ENCODE measurements at regions not wholly inside any gene's neighbourhood (a gene's known extent, or its start where the extent isn't known, plus 50 kb on each side); places are given as distances from the start of the nearest gene placed in this dataset.

- ChIA-PET CTCF (interaction anchor here (1.1 kb wide), 1 partner anchor 10 kb away, joined by 3 read pairs; no protein-coding TSS in a partner anchor), POLR2A (no interaction called here)
- Mint-ChIP-seq H3K9me3 (no peaks in the 10 kb centered on the region), H3K4me1 (no peaks in the 10 kb centered on the region), H3K27me3 (peaks cover 2 to 25% of the 10 kb centered on the region in 2 donors), H3K27ac (no peak overlapping the region), H3K36me3 (peaks cover 0 to 6% (median 0%) of the 10 kb centered on the region in 3 donors), H3K4me3 (no peak overlapping the region)
- Histone ChIP-seq H3K27ac (ENCODE audit: low read depth, low read length) (no peak overlapping the region), H3K27me3 (ENCODE audit: insufficient read depth, low read length, poor library complexity, severe bottlenecking) (no peaks in the 10 kb centered on the region), H3K9me3 (ENCODE audit: low read length) (no peaks in the 10 kb centered on the region), H3K4me3 (ENCODE audit: low read length) (no peak overlapping the region), H3K4me1 (ENCODE audit: insufficient read depth, low read length) (no peaks in the 10 kb centered on the region), H3K36me3 (ENCODE audit: insufficient read depth, low read length) (no peaks in the 10 kb centered on the region)
- no peak for DNase-seq
These were observed 175.8 kb upstream of the PLXNC1 start for GRCh38 chr12:93972411-93973208.

GRCh38 chr12:93974252-93974651 lies 174.1 kb upstream of the PLXNC1 start:
- Histone ChIP-seq H3K27me3 (ENCODE audit: insufficient read depth, low read length, poor library complexity, severe bottlenecking) (no peaks in the 10 kb centered on the region), H3K4me3 (ENCODE audit: low read length) (no peak overlapping the region), H3K4me1 (ENCODE audit: insufficient read depth, low read length) (no peaks in the 10 kb centered on the region), H3K36me3 (ENCODE audit: insufficient read depth, low read length) (no peaks in the 10 kb centered on the region), H3K27ac (ENCODE audit: low read depth, low read length) (no peak overlapping the region), H3K9me3 (ENCODE audit: low read length) (no peaks in the 10 kb centered on the region)
- Mint-ChIP-seq H3K4me3 (no peak overlapping the region), H3K4me1 (peaks cover 0 to 3% (median 0%) of the 10 kb centered on the region in 3 donors), H3K27ac (no peak overlapping the region), H3K9me3 (no peaks in the 10 kb centered on the region), H3K27me3 (peaks cover 2 to 12% of the 10 kb centered on the region in 2 donors), H3K36me3 (peaks cover 0 to 6% (median 0%) of the 10 kb centered on the region in 3 donors)
- CTCF ChIA-PET, result no interaction called here
- no peak for DNase-seq
- POLR2A ChIA-PET, result no interaction called here

- Histone ChIP-seq H3K9me3 (ENCODE audit: low read length) (no peaks in the 10 kb centered on the region), H3K4me3 (ENCODE audit: low read length) (no peak overlapping the region), H3K36me3 (ENCODE audit: insufficient read depth, low read length) (no peaks in the 10 kb centered on the region), H3K4me1 (ENCODE audit: insufficient read depth, low read length) (no peaks in the 10 kb centered on the region), H3K27ac (ENCODE audit: low read depth, low read length) (no peak overlapping the region), H3K27me3 (ENCODE audit: insufficient read depth, low read length, poor library complexity, severe bottlenecking) (no peaks in the 10 kb centered on the region)
- H3K36me3 Mint-ChIP-seq, result peaks cover 0 to 3% (median 0%) of the 10 kb centered on the region in 3 donors
- no peak for DNase-seq
- H3K4me1 Mint-ChIP-seq, result peaks cover 0 to 4% (median 0%) of the 10 kb centered on the region in 3 donors
- no peaks in the 10 kb centered on the region for H3K9me3 Mint-ChIP-seq
- POLR2A ChIA-PET, result no interaction called here
- CTCF ChIA-PET, result no interaction called here
- H3K27ac Mint-ChIP-seq, result peak overlapping the region in 1 of 8 donors; percentile 31
- H3K27me3 Mint-ChIP-seq, result peaks cover 2 to 6% of the 10 kb centered on the region in 2 donors
- no peak overlapping the region for H3K4me3 Mint-ChIP-seq
These were observed 172.4 kb upstream of the PLXNC1 start for GRCh38 chr12:93976024-93976423.

GRCh38 chr12:93977081-93977480 lies 171.3 kb upstream of the PLXNC1 start:
- peak overlapping the region in 1 of 8 donors; percentile 92 for H3K27ac Mint-ChIP-seq
- Histone ChIP-seq H3K36me3 (ENCODE audit: insufficient read depth, low read length) (no peaks in the 10 kb centered on the region), H3K9me3 (ENCODE audit: low read length) (no peaks in the 10 kb centered on the region), H3K27ac (ENCODE audit: low read depth, low read length) (no peak overlapping the region), H3K4me1 (ENCODE audit: insufficient read depth, low read length) (no peaks in the 10 kb centered on the region), H3K4me3 (ENCODE audit: low read length) (no peak overlapping the region), H3K27me3 (ENCODE audit: insufficient read depth, low read length, poor library complexity, severe bottlenecking) (no peaks in the 10 kb centered on the region)
- no peak for DNase-seq
- no peaks in the 10 kb centered on the region for H3K36me3 Mint-ChIP-seq
- peaks cover 0 to 4% (median 0%) of the 10 kb centered on the region in 3 donors for H3K4me1 Mint-ChIP-seq
- H3K9me3 Mint-ChIP-seq, result no peaks in the 10 kb centered on the region
- H3K27me3 Mint-ChIP-seq, result peaks cover 4 to 12% of the 10 kb centered on the region in 2 donors
- POLR2A ChIA-PET, result no interaction called here
- CTCF ChIA-PET, result no interaction called here
- no peak overlapping the region for H3K4me3 Mint-ChIP-seq

- Mint-ChIP-seq H3K9me3 (no peaks in the 10 kb centered on the region), H3K27ac (no peak overlapping the region), H3K4me3 (no peak overlapping the region), H3K4me1 (peaks cover 0 to 4% (median 0%) of the 10 kb centered on the region in 3 donors), H3K27me3 (peaks cover 5 to 16% of the 10 kb centered on the region in 2 donors), H3K36me3 (no peaks in the 10 kb centered on the region)
- Histone ChIP-seq H3K27me3 (ENCODE audit: insufficient read depth, low read length, poor library complexity, severe bottlenecking) (no peaks in the 10 kb centered on the region), H3K4me3 (ENCODE audit: low read length) (no peak overlapping the region), H3K27ac (ENCODE audit: low read depth, low read length) (no peak overlapping the region), H3K9me3 (ENCODE audit: low read length) (no peaks in the 10 kb centered on the region), H3K36me3 (ENCODE audit: insufficient read depth, low read length) (no peaks in the 10 kb centered on the region), H3K4me1 (ENCODE audit: insufficient read depth, low read length) (no peaks in the 10 kb centered on the region)
- ChIA-PET CTCF (interaction anchor here (0.6 to 1.8 kb wide), 3 partner anchors 36 to 409 kb away, joined by 3 to 6 read pairs (median 3); no protein-coding TSS in a partner anchor), POLR2A (no interaction called here)
- DNase-seq, result no peak
These were observed 169.8 kb upstream of the PLXNC1 start for GRCh38 chr12:93978553-93978952.

GRCh38 chr12:93979189-93979588 lies 169.2 kb upstream of the PLXNC1 start:
- H3K27ac Mint-ChIP-seq, result no peak overlapping the region
- no peaks in the 10 kb centered on the region for H3K9me3 Mint-ChIP-seq
- no peaks in the 10 kb centered on the region for H3K4me1 ChIP-seq (ENCODE audit: insufficient read depth, low read length)
- no peak overlapping the region for H3K27ac ChIP-seq (ENCODE audit: low read depth, low read length)
- no peak overlapping the region for H3K4me3 Mint-ChIP-seq
- no peaks in the 10 kb centered on the region for H3K36me3 ChIP-seq (ENCODE audit: insufficient read depth, low read length)
- H3K4me1 Mint-ChIP-seq, result peaks cover 0 to 4% (median 0%) of the 10 kb centered on the region in 3 donors
- no peak overlapping the region for H3K4me3 ChIP-seq (ENCODE audit: low read length)
- no peaks in the 10 kb centered on the region for H3K27me3 ChIP-seq (ENCODE audit: insufficient read depth, low read length, poor library complexity, severe bottlenecking)
- no peak for DNase-seq
- ChIA-PET POLR2A (no interaction called here), CTCF (interaction anchor here (1.3 to 1.8 kb wide), 2 partner anchors 122 to 410 kb away, joined by 3 to 6 read pairs; no protein-coding TSS in a partner anchor)
- H3K36me3 Mint-ChIP-seq, result no peaks in the 10 kb centered on the region
- H3K9me3 ChIP-seq (ENCODE audit: low read length), result no peaks in the 10 kb centered on the region
- peaks cover 6 to 22% of the 10 kb centered on the region in 2 donors for H3K27me3 Mint-ChIP-seq

GRCh38 chr12:93980711-93981110 lies 167.7 kb upstream of the PLXNC1 start:
- H3K27ac Mint-ChIP-seq, result no peak overlapping the region
- peaks cover 0 to 4% (median 0%) of the 10 kb centered on the region in 3 donors for H3K4me1 Mint-ChIP-seq
- no peaks in the 10 kb centered on the region for H3K9me3 Mint-ChIP-seq
- Histone ChIP-seq H3K27me3 (ENCODE audit: insufficient read depth, low read length, poor library complexity, severe bottlenecking) (no peaks in the 10 kb centered on the region), H3K27ac (ENCODE audit: low read depth, low read length) (no peak overlapping the region), H3K36me3 (ENCODE audit: insufficient read depth, low read length) (no peaks in the 10 kb centered on the region), H3K4me3 (ENCODE audit: low read length) (no peak overlapping the region), H3K9me3 (ENCODE audit: low read length) (no peaks in the 10 kb centered on the region), H3K4me1 (ENCODE audit: insufficient read depth, low read length) (no peaks in the 10 kb centered on the region)
- no peaks in the 10 kb centered on the region for H3K36me3 Mint-ChIP-seq
- DNase-seq, result no peak
- CTCF ChIA-PET, result no interaction called here
- no peak overlapping the region for H3K4me3 Mint-ChIP-seq
- POLR2A ChIA-PET, result no interaction called here
- H3K27me3 Mint-ChIP-seq, result peaks cover 6 to 22% of the 10 kb centered on the region in 2 donors

- Histone ChIP-seq H3K27ac (ENCODE audit: low read depth, low read length) (no peak overlapping the region), H3K27me3 (ENCODE audit: insufficient read depth, low read length, poor library complexity, severe bottlenecking) (no peaks in the 10 kb centered on the region), H3K36me3 (ENCODE audit: insufficient read depth, low read length) (no peaks in the 10 kb centered on the region), H3K9me3 (ENCODE audit: low read length) (no peaks in the 10 kb centered on the region), H3K4me3 (ENCODE audit: low read length) (no peak overlapping the region), H3K4me1 (ENCODE audit: insufficient read depth, low read length) (no peaks in the 10 kb centered on the region)
- Mint-ChIP-seq H3K4me1 (peaks cover 0 to 4% (median 0%) of the 10 kb centered on the region in 3 donors), H3K36me3 (peaks cover 0 to 3% (median 0%) of the 10 kb centered on the region in 3 donors), H3K4me3 (no peak overlapping the region), H3K27me3 (peaks cover 6 to 27% of the 10 kb centered on the region in 2 donors), H3K27ac (no peak overlapping the region), H3K9me3 (no peaks in the 10 kb centered on the region)
- no peak for DNase-seq
- ChIA-PET POLR2A (no interaction called here), CTCF (interaction anchor here (1.3 kb wide), 1 partner anchor 479 kb away, joined by 3 read pairs; no protein-coding TSS in a partner anchor)
These were observed 167.0 kb upstream of the PLXNC1 start for GRCh38 chr12:93981411-93981810.

Measured in CD8-positive, alpha-beta memory T cell (primary cell).